ENCODE measurements at regions not wholly inside any gene's neighbourhood (a gene's known extent, or its start where the extent isn't known, plus 50 kb on each side); places are given as distances from the start of the nearest gene placed in this dataset.

DNA sequence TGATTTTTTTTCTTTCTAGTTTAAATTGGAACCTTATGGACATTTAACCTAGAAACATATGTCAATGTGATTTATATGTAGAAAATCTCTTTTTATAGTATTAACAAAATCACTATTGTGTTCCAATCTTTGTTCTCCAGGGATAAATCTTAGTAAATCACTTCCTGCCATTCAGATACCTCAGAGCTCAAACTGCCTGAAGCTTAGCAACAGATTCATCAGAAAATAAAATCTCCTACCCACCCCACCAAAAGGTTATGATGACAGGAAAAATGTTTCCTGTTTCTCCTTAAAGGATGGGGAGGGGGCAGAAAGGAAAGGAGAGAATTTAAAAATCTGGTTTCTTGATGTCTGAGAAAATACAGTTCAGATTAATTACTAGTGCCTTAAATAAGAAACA, 105.0 kb upstream of the TUT7 start:
- no peaks in the 10 kb centered on the region for H3K36me3 ChIP-seq (ENCODE audit: control insufficient read depth, insufficient read depth, low read length)

DNA sequence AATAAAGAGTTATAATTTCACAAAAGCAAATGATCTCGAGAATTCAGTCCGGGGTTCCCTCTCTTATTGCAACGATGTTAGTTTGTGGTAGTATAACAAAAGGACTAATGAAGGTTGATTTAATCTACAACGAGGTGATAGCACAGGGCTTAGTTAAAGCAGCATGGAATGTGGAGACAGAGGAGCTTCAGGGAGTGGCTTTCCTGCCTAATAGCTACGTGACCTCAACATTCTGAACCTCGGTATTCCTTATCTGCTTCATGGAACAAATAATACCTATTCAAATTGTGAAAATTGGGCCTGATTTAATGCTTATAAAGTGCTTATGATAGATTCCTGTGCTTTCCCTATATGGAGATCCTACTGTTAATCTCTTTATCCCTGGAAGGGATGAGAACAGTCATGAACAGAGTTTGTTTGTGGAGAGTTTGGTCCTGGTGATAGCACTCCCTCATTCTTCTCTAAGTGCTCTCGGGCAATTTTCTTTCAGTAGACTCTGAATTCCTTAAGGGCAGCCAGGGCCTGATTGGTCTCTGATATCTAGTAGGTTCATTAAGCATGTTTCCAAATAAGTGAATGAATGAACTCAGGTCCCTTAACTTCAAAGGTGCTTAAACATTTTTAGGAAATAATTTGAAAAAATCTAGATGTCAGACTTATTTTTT, 104.1 kb upstream of the TUT7 start:
- Histone ChIP-seq H3K9me3 (ENCODE audit: control insufficient read depth, low read length) (no peaks in the 10 kb centered on the region), H3K36me3 (ENCODE audit: control insufficient read depth, insufficient read depth, low read length) (no peaks in the 10 kb centered on the region), H3K27me3 (ENCODE audit: control insufficient read depth, insufficient read depth, low read length, poor library complexity, severe bottlenecking) (no peaks in the 10 kb centered on the region), H3K4me3 (ENCODE audit: insufficient read depth, low read depth, low read length) (no peak overlapping the region), H3K27ac (ENCODE audit: insufficient read depth, low read depth, low read length, poor library complexity, severe bottlenecking) (no peak overlapping the region), H3K4me1 (ENCODE audit: control insufficient read depth, insufficient read depth, low read length) (no peaks in the 10 kb centered on the region)
- WGBS, 2 experiments, result 81 to 88% methylated on average over 6 to 7 of the region's 7 CpGs

More for the DNA sequence above, 105.0 kb upstream of the TUT7 start:
- no peak overlapping the region for H3K27ac ChIP-seq (ENCODE audit: insufficient read depth, low read depth, low read length, poor library complexity, severe bottlenecking)
- no peaks in the 10 kb centered on the region for H3K4me1 ChIP-seq (ENCODE audit: control insufficient read depth, insufficient read depth, low read length)
- no peaks in the 10 kb centered on the region for H3K27me3 ChIP-seq (ENCODE audit: control insufficient read depth, insufficient read depth, low read length, poor library complexity, severe bottlenecking)
- H3K4me3 ChIP-seq (ENCODE audit: insufficient read depth, low read depth, low read length), result no peak overlapping the region
- H3K9me3 ChIP-seq (ENCODE audit: control insufficient read depth, low read length), result no peaks in the 10 kb centered on the region

DNA sequence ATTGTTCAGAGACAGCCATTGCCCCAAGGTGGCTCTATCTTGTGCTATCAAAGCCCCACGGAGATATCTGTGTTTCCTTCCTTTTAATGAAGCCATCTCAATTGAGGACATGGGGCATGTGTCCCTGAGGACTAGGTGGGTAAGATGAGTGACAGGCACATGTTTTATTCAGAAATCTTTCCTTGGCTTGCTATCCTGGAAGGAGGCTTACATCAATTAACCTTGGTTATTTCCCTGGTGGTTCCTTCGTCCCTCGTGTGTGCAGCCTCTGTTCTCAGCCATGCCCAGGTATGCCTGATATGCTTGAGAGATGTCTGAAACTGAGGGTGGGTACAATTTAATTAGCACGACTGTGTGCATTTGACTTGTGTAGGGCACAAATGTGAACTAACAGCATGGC, 102.2 kb upstream of the TUT7 start:
- 90 to 93% methylated on average over 4 of the region's 4 CpGs for WGBS, 2 experiments
- no peak overlapping the region for H3K4me3 ChIP-seq (ENCODE audit: insufficient read depth, low read depth, low read length)
- H3K4me1 ChIP-seq (ENCODE audit: control insufficient read depth, insufficient read depth, low read length), result no peaks in the 10 kb centered on the region
- H3K27ac ChIP-seq (ENCODE audit: insufficient read depth, low read depth, low read length, poor library complexity, severe bottlenecking), result no peak overlapping the region
- H3K36me3 ChIP-seq (ENCODE audit: control insufficient read depth, insufficient read depth, low read length), result no peaks in the 10 kb centered on the region
- no peaks in the 10 kb centered on the region for H3K9me3 ChIP-seq (ENCODE audit: control insufficient read depth, low read length)
- H3K27me3 ChIP-seq (ENCODE audit: control insufficient read depth, insufficient read depth, low read length, poor library complexity, severe bottlenecking), result no peaks in the 10 kb centered on the region

- Histone ChIP-seq H3K36me3 (ENCODE audit: control insufficient read depth, insufficient read depth, low read length) (no peaks in the 10 kb centered on the region), H3K27ac (ENCODE audit: insufficient read depth, low read depth, low read length, poor library complexity, severe bottlenecking) (no peak overlapping the region), H3K4me1 (ENCODE audit: control insufficient read depth, insufficient read depth, low read length) (no peaks in the 10 kb centered on the region)
Measured at GRCh38 chr9:86454701-86455615, 100.7 kb upstream of the TUT7 start.

GRCh38 chr9:86452201-86452828, 98.1 kb upstream of the TUT7 start:
- 46 to 59% methylated on average over 2 to 3 of the region's 3 CpGs for WGBS, 2 experiments
- no peaks in the 10 kb centered on the region for H3K36me3 ChIP-seq (ENCODE audit: control insufficient read depth, insufficient read depth, low read length)
- H3K27me3 ChIP-seq (ENCODE audit: control insufficient read depth, insufficient read depth, low read length, poor library complexity, severe bottlenecking), result no peaks in the 10 kb centered on the region
- H3K9me3 ChIP-seq (ENCODE audit: control insufficient read depth, low read length), result no peaks in the 10 kb centered on the region
- no peaks in the 10 kb centered on the region for H3K4me1 ChIP-seq (ENCODE audit: control insufficient read depth, insufficient read depth, low read length)
- H3K27ac ChIP-seq (ENCODE audit: insufficient read depth, low read depth, low read length, poor library complexity, severe bottlenecking), result no peak overlapping the region
- no peak overlapping the region for H3K4me3 ChIP-seq (ENCODE audit: insufficient read depth, low read depth, low read length)

More at GRCh38 chr9:86454701-86455615, 100.7 kb upstream of the TUT7 start:
- WGBS, 2 experiments, result 89% methylated on average over 7 of the region's 7 CpGs
- no peaks in the 10 kb centered on the region for H3K27me3 ChIP-seq (ENCODE audit: control insufficient read depth, insufficient read depth, low read length, poor library complexity, severe bottlenecking)
- H3K9me3 ChIP-seq (ENCODE audit: control insufficient read depth, low read length), result no peaks in the 10 kb centered on the region
- no peak overlapping the region for H3K4me3 ChIP-seq (ENCODE audit: insufficient read depth, low read depth, low read length)

GRCh38 chr9:86449246-86449645, 95.0 kb upstream of the TUT7 start:
- Histone ChIP-seq H3K9me3 (ENCODE audit: control insufficient read depth, low read length) (no peaks in the 10 kb centered on the region), H3K27ac (ENCODE audit: insufficient read depth, low read depth, low read length, poor library complexity, severe bottlenecking) (no peak overlapping the region), H3K4me3 (ENCODE audit: insufficient read depth, low read depth, low read length) (no peak overlapping the region), H3K4me1 (ENCODE audit: control insufficient read depth, insufficient read depth, low read length) (no peaks in the 10 kb centered on the region), H3K36me3 (ENCODE audit: control insufficient read depth, insufficient read depth, low read length) (no peaks in the 10 kb centered on the region), H3K27me3 (ENCODE audit: control insufficient read depth, insufficient read depth, low read length, poor library complexity, severe bottlenecking) (no peaks in the 10 kb centered on the region)
- 95 to 100% methylated on average over 1 to 2 of the region's 2 CpGs for WGBS, 2 experiments

DNA sequence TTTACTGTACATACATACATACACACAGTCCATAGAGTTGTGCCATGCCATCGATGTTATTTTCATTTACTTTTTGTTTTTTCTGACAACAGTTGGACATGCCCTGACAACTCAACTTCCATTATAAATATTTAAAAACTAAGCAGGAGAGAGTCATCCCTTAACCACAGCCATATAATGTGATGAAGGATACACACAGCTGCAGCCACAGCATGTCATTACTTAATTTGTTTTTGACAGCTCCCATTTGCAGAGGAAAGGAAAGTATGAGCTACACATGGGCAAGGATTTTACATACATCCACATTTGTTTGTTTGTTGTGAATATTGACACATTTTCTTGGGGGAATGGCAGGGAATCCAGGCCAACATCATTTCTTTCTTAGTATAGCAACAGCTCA, 91.5 kb upstream of the TUT7 start:
- no peaks in the 10 kb centered on the region for H3K9me3 ChIP-seq (ENCODE audit: control insufficient read depth, low read length)
- H3K36me3 ChIP-seq (ENCODE audit: control insufficient read depth, insufficient read depth, low read length), result no peaks in the 10 kb centered on the region
- H3K4me3 ChIP-seq (ENCODE audit: insufficient read depth, low read depth, low read length), result no peak overlapping the region
- no peak overlapping the region for H3K27ac ChIP-seq (ENCODE audit: insufficient read depth, low read depth, low read length, poor library complexity, severe bottlenecking)
- 93 to 100% methylated on average over 1 of the region's 1 CpG for WGBS, 2 experiments
- H3K27me3 ChIP-seq (ENCODE audit: control insufficient read depth, insufficient read depth, low read length, poor library complexity, severe bottlenecking), result no peaks in the 10 kb centered on the region
- no peaks in the 10 kb centered on the region for H3K4me1 ChIP-seq (ENCODE audit: control insufficient read depth, insufficient read depth, low read length)

GRCh38 chr9:86443992-86444391, 89.8 kb upstream of the TUT7 start:
- 57 to 70% methylated on average over 3 of the region's 3 CpGs for WGBS, 2 experiments
- H3K27ac ChIP-seq (ENCODE audit: insufficient read depth, low read depth, low read length, poor library complexity, severe bottlenecking), result no peak overlapping the region
- no peak overlapping the region for H3K4me3 ChIP-seq (ENCODE audit: insufficient read depth, low read depth, low read length)
- H3K36me3 ChIP-seq (ENCODE audit: control insufficient read depth, insufficient read depth, low read length), result no peaks in the 10 kb centered on the region
- H3K9me3 ChIP-seq (ENCODE audit: control insufficient read depth, low read length), result no peaks in the 10 kb centered on the region
- no peaks in the 10 kb centered on the region for H3K4me1 ChIP-seq (ENCODE audit: control insufficient read depth, insufficient read depth, low read length)
- H3K27me3 ChIP-seq (ENCODE audit: control insufficient read depth, insufficient read depth, low read length, poor library complexity, severe bottlenecking), result no peaks in the 10 kb centered on the region

DNA sequence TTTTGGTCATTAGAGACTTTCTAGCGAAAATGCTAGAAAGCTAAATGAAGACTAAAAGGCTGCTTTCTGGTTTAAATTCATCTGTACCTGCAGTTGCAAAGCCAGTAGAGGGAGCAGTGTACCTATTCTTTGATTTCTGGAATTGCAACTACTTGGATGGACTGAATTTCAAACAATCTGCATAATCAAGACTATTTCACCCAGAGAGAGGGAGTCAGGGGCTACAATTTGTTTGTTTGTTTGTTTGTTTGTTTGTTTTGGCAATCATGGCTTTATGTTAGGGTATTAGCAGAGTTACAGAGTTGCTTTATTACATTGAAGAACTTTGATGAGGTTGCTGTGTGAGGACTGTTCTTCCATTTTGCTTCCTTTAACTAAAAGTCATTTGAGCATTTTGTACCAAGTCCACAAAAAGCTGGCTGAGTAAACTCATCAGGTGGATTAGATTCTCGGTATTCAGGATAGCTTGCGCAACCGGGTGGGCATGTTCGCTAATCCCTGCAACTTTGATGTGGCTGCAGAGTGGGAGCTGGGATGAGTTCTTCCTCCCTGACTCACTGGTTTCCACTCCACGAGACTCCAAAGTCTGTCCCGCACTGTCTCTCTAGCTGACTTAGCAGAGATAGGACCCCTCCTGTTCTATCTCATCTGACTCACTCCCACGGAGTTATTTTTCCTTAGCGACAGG, 80.0 kb upstream of the TUT7 start:
- Histone ChIP-seq H3K4me1 (ENCODE audit: control insufficient read depth, insufficient read depth, low read length) (no peaks in the 10 kb centered on the region), H3K27me3 (ENCODE audit: control insufficient read depth, insufficient read depth, low read length, poor library complexity, severe bottlenecking) (no peaks in the 10 kb centered on the region), H3K4me3 (ENCODE audit: insufficient read depth, low read depth, low read length) (no peak overlapping the region), H3K36me3 (ENCODE audit: control insufficient read depth, insufficient read depth, low read length) (no peaks in the 10 kb centered on the region), H3K27ac (ENCODE audit: insufficient read depth, low read depth, low read length, poor library complexity, severe bottlenecking) (no peak overlapping the region), H3K9me3 (ENCODE audit: control insufficient read depth, low read length) (no peaks in the 10 kb centered on the region)
- 75 to 76% methylated on average over 9 of the region's 9 CpGs for WGBS, 2 experiments

Measured in ectodermal cell (in vitro differentiated cells).